PC-3 (cell line): ENCODE measurements at regions not wholly inside any gene's neighbourhood (a gene's known extent, or its start where the extent isn't known, plus 50 kb on each side); places are given as distances from the start of the nearest gene placed in this dataset.

Source experiments
- CTCF ChIP-seq: fragments of 300-600 bp; sonication (generic); conservative IDR thresholded peaks from 2 replicates; pipeline ENCODE4 v1.5.1; 2017; ENCODE audit warnings: antibody characterized with exemption, low read depth, mild to moderate bottlenecking, low read length
- EZH2phosphoT487 ChIP-seq: fragments of 300-600 bp; sonication (generic); IDR thresholded peaks from 2 replicates; pipeline ENCODE4 v1.6.1; 2018; ENCODE audit warnings: mild to moderate bottlenecking, antibody characterized with exemption, low read length, borderline replicate concordance

GRCh38 chr4:66073961-66074360, 403.7 kb upstream of the EPHA5 start:
- TF ChIP-seq CTCF = no peak
- TF ChIP-seq EZH2phosphoT487 = no peak
